EH (cell line): ENCODE measurements at regions not wholly inside any gene's neighbourhood (a gene's known extent, or its start where the extent isn't known, plus 50 kb on each side); places are given as distances from the start of the nearest gene placed in this dataset.
"Not testable (repeated sequence)": the region's sequence is repeated elsewhere in the genome, so short reads cannot be mapped to it uniquely, and the experiment has no call there.

ENCODE experiments used
- DNase-seq: peaks from one replicate; pipeline ENCODE4 v3.0.0-alpha.2; 2015; ENCODE audit warnings: low read depth

GRCh38 chr5:105917189-105917588 is 1753.5 kb downstream of the EFNA5 start:
- no peak for DNase-seq

DNA sequence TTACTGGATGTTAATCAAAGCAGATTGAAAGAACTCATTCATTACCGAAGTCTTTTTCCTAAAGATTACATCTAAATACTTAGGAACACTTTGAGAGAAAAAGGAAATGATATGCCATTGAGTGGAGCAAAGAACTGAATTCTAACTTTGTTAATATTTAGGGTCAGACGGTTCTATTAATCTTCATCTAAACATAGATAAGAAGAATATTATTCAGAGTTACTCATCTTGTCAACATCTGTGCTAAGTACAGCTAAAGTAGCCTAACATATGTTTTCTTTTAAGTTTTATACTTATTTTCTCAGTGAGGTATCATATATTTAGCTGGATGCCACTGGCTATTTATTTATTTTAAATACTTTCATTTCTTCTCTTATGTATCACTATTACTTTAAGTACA is 1763.7 kb downstream of the EFNA5 start:
- DNase-seq, result no peak

- DNase-seq, result no peak
These were observed 1765.3 kb downstream of the EFNA5 start for GRCh38 chr5:105905392-105905791.

- DNase-seq, result no peak
These were observed 1767.7 kb downstream of the EFNA5 start for GRCh38 chr5:105903069-105903468.

- DNase-seq, result no peak
These were observed 1771.0 kb downstream of the EFNA5 start for GRCh38 chr5:105899726-105900125.

DNA sequence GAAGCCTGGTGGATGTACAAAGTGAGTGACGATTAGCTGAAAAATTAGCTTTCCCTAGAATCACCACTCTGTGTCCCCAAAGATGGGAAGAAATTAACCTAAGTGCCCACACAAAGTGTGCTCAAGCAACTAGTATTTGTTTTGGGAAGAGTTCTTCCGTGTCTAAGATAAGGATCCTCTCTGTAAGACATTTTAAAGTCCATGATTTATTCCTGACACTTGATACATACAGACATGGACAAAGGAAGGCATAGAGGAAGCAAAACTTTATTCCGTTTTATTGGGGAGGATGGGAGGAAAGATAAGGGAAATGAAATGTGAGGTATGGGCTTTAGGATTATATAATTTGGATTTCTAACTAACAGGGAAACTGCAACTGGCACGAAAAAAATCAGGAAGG is 1772.6 kb downstream of the EFNA5 start:
- DNase-seq, result no peak

DNA sequence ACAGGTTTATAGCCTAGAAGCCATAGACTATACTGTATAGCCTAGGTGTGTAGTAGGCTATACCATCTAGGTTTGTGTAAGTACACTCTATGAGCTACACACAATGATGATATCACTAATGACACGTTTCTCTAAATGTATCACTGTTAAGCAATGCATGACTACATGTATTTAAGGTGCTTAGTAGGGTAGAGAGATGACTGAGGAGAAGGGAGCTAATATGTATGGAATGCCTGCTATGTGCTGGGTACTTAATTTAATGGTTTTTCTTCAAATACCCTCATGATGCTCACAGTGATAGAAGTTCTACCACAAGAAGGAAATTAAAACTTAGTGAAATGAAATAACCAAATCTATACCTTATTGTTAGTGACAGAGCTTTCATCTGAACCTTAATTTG is 1785.5 kb downstream of the EFNA5 start:
- no peak for DNase-seq

GRCh38 chr5:105882956-105883481 is 1787.7 kb downstream of the EFNA5 start:
- DNase-seq, result no peak

GRCh38 chr5:105878402-105878801 is 1792.3 kb downstream of the EFNA5 start:
- no peak for DNase-seq

DNA sequence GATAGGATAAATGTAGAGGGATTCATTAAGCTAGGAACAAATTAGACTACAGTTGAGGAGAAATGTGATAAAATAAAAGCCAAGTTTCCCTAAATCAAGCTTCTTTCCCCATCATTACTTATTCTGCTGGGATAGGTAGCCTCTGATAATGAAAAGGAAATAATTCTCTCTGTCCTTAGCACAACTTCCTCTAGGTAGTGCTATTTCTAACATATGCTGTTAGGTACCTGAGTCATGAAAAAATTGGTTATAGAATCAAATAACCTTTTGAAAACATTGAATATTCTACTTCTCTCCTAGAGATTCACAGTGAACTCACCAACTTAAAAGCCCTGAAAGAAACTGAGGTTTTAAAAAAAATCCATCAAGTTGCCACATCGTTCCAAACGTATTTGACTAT is 1793.1 kb downstream of the EFNA5 start:
- no peak for DNase-seq

- no peak for DNase-seq
These were observed 1796.4 kb downstream of the EFNA5 start for GRCh38 chr5:105874316-105874715.

GRCh38 chr5:105872569-105873270 is 1798.0 kb downstream of the EFNA5 start:
- no peak for DNase-seq

- no peak for DNase-seq
These were observed 1802.5 kb downstream of the EFNA5 start for GRCh38 chr5:105868038-105868780.

DNA sequence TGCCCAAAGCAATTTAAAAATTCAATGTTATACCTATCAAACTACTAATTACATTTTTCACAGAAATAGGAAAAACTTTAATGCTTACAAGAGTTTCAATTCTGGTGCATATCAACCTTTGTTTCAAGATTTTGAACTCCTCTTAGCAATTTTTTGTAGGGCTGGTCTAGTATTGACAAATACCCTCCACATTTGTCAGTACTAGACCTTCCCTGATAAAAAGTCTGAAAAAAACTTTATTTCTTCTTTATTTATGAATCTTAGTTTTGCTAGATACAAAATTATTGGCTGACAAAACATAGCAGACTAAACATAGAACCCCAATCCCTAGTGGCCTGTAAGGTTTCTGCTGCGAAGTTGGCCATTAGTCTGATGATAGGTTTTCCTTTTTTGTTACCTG is 1804.9 kb downstream of the EFNA5 start:
- DNase-seq, result no peak

- DNase-seq, result not testable (repeated sequence)
These were observed 1811.4 kb downstream of the EFNA5 start for GRCh38 chr5:105859350-105859749.

GRCh38 chr5:105849701-105850100 is 1821.0 kb downstream of the EFNA5 start:
- no peak for DNase-seq

- DNase-seq, result no peak
These were observed 1829.9 kb downstream of the EFNA5 start for GRCh38 chr5:105840800-105841199.

DNA sequence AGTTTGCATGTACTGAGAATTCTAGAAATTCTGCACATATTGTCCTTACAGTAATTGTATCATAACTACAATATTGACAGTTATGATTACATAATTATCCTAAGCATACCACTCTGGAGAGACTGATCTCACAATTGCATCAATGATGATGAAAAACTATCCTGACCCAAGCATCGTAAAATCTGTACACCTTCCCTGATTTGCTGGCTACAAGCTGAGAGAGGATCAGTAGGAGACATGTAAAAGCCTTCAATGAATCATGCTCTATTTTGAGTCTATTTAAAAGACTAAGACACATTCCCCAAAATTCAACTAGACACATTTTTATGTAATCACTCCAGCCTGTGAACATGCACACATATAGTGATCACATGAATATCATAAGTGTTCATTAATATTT is 1833.8 kb downstream of the EFNA5 start:
- DNase-seq, result no peak

DNA sequence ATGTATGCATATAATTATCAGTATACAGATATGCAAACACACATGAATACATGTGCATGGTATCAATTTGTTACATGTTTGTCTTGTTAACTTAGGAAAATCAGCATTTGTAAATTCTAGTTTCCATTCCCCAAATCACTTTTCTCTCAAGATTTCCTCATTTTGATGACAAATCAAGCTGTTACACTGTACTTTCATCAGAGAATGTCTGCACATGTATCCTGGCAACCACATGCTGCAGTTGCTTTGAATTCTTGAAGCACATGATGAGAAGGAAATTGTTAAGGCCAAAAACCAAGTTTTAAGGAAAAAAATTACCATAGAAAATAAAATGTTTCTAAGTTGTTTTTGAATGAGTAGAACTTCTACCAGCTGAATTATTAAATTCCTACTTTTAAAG is 1834.5 kb downstream of the EFNA5 start:
- DNase-seq, result no peak

DNA sequence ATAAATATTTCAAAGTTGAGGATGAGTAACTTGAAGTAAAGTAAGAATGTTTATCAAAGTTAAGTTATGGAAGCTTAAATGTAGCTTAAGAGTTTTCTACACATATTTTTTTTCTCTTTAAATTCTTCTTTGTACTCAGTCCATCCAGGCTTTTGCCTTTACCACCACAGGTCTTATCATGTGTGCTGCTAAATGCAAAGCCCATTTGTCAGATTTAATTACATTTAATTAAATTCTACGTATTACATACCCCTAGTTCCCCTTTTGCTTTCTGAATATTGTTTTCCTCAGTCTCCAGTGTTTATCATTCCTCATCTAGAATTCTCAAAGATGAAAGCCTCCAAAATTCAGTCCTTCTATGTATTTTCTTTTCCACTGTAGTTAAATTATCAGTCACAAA is 1841.9 kb downstream of the EFNA5 start:
- no peak for DNase-seq

DNA sequence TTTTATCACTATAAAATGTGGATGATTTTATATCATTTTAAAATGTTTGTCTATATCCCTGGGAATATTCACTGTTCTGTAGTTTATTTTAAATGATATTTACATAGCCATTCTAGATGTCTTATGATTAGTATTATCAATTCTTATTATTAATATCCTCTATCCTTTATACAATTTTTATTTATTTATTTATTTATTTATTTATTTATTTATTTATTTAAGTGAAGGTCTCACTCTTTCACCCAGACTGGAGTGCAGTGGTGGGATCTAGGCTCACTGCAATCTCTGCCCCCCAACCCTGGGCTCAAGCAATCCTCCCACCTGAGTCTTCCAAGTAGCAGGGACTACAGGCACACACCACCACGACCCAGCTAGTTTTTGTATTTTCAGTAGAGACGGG is 1848.9 kb downstream of the EFNA5 start:
- no peak for DNase-seq

GRCh38 chr5:105817914-105818313 is 1852.8 kb downstream of the EFNA5 start:
- DNase-seq, result no peak

DNA sequence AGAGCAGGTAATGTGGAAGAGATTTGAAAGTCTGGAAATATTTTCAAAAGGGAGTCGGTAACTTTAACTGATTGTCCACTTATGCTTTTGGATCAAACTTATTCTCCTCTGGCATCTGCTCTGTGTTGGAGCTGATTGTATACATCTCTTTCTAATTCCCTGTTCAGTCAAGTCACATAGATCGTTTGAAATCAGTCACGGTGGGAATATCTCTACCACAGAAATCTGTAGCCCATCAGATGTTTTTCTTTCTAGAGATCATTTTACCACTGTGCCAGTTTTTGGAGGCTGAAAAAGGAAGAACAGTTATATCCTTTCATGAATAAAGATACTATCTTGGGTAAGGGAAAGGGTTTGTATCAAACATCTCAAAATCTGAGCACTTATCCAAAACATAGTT is 1853.3 kb downstream of the EFNA5 start:
- DNase-seq, result no peak

DNA sequence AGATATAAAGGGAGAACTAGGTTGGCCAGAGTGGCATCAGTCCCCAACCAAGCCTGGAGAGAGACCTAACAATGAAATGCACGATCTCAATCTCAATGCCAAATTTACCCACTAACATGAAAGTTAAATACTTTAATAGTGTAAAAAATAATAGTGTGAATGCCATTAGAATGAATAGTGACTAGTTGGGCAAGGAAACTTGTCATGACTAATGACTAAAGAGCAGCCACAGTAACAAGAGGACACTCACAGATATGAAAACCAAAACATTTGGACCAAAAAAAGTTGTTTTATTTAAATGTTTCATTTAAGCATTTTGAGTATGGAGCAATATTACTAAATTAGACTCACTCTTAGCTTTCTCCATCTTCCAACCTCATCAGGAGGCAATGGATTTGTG is 1853.8 kb downstream of the EFNA5 start:
- DNase-seq, result no peak
